Left hindlimb (tissue), 1 donor: ENCODE measurements at regions not wholly inside any gene's neighbourhood (a gene's known extent, or its start where the extent isn't known, plus 50 kb on each side); places are given as distances from the start of the nearest gene placed in this dataset.

Source experiments
- DNase-seq: peaks from one replicate; pipeline ENCODE4 v3.0.0-alpha.2; 2018

DNA sequence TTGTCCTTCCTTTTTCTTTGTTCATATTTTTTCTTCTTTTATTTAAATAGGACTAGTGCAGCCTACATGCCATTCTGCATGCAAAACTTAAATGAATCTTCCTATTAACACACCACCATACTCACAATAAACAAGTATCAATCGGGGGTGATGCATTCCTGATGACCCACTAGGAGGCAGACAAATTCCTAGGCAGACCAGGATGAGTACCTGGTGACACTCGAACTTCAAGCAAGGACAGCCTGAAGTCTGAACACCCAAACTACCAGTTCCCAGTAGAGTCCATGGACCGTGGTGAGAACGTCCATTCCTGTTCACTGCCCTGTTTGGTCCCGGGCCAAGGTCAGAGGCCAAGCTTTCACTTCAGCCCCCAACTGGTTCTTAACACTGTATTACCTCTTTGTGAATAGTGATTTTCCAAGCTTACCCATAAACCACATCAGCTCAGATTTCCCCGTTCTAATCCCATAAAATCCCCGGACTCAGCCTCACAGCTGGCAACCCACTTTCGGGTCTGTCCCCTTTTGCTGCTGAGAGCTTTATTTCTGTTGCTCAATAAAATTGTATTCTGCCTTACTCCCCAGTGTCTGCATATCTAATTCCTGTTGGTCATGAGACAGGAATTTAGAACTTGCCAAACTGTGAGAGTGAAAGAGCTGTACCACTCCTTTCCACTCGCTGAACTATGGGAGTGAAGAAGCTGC, 1286.6 kb downstream of the FSTL5 start:
- DNase-seq: no peak

DNA sequence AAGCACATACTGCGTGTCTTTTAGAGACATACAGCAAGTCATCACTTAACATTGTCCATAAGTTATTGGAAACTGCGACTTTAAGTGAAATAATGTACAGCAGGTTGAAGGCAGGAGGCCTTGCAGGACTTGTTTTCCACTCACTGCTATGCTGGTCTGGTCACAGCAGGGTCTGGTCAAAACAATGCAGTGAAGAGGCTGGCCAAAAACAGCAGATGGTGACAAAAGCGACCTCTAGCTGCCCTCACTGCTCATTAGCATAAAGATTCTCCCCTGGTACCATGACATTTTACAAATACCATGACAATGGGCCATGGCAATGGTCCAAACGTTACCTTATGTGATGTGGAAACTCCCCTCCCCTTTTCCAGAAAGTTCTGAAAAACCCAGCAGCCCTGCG, 1283.6 kb downstream of the FSTL5 start:
- no peak for DNase-seq

DNA sequence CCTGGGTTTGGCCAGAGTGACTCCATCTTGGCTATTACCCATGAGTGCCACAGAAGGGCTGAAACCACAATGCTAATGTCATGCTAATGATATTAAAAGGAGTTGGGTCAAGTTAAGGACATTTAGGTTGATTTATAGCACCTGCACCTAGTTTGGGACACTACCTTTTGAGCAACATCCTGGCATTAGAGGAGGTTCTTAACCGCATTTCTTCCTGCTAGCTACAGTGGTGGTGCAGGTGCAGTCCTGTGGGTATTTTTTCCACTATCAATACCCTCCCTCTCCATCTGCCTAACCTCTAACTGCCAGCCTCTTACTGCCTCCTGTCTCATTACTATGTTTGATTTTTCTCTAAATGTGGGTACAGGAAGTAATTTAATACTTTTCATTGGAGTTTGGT, 1276.1 kb downstream of the FSTL5 start:
- no peak for DNase-seq

DNA sequence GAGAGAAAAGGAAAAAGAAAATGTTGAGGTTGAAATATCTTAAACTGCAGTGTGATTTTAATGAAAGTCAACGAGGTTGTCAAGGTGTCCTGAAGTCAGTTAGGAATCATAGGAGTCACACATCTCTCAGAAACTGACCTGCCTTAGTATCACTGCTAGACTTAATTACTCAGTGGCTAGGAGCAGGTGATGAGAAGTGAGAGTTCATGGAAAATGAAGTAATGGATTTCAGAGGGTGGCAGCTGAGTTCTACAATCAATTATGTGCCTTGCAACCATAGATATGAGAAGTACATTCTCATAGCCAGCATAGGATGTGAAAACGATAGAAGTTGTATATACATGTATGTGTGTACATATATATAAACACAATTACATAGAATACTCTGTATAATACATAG, 1269.7 kb downstream of the FSTL5 start:
- no peak for DNase-seq

DNA sequence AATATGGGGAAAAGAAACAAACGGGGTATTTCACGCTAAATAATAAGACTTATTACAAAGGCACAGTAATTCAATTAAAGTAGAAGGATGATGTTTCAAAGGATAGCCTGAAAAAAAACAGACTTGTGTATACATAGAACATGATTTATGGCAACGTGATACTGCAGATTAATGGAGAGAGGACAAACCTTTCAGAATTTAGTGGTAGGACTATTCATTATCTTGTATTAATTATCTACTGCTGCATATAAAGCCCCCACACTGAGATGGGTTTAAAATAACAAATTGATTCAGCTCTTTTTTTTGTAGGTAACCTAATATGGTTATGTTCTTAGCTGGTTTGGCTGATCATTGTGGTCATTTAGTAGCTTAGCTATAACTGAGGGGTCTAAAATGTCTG, 1269.0 kb downstream of the FSTL5 start:
- no peak for DNase-seq

DNA sequence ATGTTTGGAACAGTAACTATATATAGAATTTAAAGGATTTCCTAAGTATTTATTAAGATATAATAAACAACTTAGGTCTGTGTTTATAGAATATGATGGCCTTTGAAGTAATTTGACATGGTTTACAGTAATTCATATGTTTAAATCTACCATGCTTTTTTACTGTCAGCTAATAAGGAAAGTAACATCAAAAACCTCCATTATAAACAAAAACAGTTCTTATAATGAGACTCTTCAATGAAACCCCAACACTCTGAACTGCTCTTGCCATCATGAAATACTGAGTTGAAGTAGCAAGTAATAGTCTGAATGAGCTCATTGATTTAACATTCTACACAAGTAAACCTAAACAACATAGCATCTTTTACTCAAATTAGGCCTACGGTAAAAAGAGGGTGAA, 1236.5 kb downstream of the FSTL5 start:
- DNase-seq: no peak

DNA sequence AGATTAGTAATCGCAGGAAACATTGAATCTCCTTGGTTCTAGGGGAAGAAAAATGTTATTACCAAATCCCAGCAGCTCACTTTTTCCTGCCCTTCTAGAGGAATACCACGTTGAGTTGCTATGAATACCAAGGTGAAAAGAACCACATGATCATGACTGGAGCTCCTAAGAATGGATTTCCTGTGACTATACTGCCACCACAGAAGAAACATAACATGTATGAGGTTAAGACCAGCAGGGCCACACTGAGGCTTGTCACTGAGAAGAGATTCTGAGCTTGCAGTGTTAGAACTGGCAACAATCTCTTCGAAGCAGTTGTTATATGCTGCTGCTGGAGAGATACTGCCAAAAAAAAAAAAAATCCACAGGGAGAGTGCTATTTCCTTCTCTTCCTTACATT, 1235.3 kb downstream of the FSTL5 start:
- DNase-seq: no peak

DNA sequence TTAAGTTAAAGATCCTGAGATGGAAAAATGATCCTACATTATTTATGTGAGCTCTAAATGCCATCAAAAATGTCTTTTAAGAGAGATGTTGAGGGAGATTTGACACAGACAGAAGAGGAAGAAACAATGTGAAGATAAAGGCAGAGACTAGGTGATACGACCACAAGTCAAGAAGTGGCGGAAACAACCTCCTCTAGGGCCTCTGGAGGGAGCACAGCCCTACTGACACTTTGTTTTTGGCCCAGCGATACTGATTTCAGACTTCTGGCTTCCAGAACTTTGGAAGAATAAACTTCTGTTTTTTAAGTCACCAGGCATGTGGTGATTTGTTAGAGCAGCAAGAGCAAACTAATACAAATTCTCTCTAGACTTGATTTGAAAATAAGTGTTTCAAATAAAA, 1216.1 kb downstream of the FSTL5 start:
- no peak for DNase-seq

DNA sequence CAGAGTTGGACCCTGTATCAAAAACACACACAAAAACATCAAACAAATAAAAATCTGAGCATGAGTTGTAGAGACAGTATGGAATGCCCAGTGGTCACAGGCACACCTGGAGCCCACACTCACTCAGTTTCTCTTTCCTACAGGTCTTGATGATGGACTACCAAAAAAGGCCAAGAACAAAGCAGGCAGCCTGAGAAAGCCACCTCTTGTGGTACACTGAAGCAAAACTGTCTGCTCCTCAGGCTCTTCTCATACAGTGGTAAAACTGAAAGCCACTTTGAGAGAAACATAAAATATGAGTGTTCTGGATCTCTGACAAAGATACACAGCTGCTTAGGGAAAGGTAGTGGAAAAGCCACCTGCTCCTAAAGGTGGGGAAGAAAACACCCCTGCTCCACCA, 1206.9 kb downstream of the FSTL5 start:
- DNase-seq: no peak

DNA sequence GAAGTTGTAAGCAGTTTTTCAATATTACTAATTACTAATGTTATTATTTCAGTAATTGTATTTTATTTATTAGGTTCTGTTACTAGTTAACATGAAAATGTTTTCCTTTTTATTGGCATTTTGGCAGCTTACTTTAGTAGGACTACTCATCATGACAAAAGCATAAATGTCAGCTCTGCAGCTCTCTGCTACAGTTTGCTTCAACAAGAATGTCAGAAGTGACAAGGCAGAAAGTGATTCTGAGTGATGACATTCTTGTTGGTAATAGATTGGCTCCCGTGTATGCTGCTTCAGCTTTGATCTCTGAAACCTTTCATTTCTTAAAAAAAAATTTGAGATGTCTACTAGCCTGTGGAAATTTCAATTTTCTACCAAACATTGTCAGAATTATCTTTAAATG, 1193.9 kb downstream of the FSTL5 start:
- no peak for DNase-seq

DNA sequence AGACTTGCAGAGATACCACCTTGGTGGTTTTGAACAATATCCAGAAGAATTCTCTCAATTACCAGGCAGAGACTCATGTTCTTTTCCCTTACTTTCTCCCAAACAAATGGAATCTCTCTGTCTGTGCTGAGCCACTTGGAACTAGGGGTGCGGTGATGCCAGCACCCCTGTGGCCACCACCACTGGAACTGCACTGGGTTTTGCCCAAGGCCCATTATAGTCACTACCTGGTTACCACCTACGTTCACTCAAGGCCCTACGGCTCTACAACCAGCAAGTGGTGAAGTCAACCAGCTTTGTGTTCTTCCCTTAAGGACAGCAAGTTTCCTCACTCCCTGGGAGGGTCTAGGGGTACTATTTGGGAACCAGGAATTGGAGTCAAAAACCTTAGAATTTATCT, 1183.7 kb downstream of the FSTL5 start:
- DNase-seq: no peak

DNA sequence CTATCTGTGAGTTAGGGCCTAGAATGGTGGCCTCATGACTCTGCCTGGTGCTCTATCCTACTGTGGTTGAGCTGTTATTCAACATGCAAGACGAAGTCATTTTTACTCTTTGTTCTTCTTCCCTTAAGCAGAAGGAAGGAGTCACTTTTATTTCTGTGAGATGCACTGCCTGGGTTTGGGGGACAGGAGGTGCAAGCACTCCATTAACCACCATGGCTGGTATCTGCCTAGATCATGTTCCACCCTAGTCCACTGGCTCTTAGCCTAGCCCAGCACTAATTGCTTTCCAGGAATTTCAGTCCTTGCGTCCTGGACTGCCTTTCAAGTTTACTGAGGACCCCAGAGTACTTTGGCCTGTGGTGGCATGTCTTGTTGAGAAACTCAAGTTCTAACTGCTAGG, 1182.7 kb downstream of the FSTL5 start:
- no peak for DNase-seq

DNA sequence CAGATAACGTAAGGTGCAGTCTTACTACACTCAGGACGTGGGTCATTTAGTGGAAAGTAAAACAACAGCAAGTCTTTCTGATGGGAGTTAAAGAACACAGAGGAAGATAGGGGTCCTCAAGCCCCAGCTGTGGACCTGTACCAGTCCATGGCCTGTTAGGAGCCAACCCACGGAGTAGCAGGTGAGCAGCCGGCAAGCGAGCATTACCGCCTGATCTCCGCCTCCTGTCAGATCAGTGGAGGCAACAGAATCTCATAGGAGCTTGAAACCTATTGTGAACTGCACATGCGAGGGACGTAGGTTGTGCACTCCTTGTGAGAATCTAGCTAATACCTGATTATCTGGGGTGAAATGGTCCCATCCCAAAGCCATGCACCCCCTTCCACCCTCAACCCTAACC, 1180.8 kb downstream of the FSTL5 start:
- DNase-seq: no peak

DNA sequence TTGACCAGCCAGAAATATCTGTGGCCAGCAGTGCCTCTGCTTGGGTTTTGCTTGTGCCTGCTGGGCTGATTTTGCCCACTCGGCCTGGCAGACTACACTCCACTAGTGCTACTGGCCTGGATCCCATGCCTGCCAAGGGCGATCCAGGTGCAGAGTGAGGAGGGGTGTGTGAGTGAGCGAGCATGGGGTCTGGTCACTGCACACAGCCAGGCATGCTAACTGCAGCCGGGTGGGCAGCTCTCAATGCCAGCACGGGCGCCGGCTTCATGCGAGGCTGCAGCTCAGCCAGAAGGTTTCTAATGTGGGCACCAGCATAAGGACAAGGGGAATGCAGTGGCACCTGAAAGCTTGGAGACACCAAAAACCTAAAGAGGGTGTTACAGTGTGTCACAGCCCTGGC, 1161.4 kb downstream of the FSTL5 start:
- no peak for DNase-seq

DNA sequence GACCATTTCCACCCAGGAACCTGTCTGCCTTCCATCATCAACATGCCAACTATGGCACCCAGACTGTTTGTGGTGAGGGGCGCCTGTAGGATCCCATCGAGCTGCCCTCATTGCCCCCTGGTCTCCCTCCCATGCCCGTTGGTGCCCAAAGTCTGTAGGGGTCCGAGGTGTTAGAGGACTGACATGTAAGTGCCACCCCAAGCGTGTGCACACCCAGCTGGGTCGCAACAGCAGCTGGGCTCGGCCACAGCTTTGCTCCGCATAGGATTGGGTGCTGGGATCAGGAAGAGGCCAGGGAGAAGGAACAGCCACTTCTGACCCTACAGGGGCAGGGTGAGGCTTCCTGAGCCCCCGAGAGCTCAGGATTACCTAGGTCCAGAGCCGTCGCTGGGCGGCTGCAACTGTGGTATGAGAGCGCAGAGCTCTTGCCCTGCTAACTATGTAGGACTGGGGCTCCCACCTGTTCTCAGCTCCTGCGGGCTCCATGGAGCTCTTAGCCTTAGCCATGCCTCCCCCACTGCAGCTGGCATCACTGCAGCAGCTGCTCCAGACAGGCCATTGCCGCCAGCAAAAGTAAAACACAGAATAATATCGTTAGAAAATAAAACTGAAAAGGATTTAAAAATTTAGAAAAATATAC, 1160.3 kb downstream of the FSTL5 start:
- DNase-seq: no peak

DNA sequence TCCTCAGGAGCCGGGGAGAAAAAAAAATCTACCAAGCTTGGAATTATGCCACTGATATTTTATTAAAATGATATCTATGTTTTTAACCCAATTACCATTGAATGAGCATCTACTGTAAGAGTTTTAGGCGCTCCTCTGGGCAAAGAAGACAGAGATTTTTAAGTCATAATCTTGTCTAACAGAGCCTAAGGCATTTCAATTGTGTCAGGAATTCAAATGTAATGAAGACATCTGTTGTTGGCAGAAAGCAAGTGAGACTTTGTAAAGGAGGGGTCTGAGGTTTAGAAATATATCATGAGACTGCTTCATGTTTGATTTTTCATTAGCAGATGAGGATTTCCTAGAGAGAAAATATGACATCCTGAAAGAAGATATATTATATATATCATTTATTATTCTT, 1158.1 kb downstream of the FSTL5 start:
- DNase-seq: no peak

DNA sequence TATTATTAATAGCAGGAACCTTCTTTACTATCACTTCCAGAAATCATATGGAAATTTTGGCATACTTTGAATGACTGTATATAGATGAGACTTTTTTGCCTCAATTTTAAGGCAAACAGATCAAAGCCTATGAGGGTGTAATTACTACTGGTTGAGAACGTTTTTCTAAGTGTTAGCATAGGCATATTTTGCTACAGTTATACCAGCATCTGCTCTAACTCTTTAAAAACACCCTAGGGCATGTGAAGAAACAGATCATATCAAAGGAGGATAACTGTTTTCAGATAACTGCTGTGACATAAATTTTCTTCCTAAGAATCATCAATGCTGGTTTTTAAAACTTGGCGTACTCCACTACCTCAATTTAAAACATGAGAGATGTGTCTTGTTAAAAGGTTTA, 1155.3 kb downstream of the FSTL5 start:
- DNase-seq: no peak

DNA sequence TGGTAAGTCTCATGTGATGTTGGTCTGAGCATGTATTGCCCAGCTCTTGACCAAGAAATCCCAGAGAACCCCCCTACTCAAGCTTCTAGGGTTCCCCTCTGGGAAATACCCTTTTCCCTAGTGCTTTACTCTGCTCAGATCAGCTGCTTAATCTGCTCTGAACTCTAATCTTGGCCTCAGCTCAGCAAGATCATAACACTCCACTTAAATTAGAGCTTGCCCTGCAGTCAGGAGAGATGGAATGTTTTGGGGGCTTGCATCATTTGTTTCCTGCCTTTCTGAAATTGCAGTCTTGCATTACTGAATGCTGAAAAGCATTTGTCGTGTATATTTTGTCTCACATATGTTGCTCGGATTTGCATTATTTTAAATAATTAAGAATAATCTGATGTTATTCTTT, 1153.6 kb downstream of the FSTL5 start:
- no peak for DNase-seq
